ENCODE measurements at regions not wholly inside any gene's neighbourhood (a gene's known extent, or its start where the extent isn't known, plus 50 kb on each side); places are given as distances from the start of the nearest gene placed in this dataset.

- no peak for TF ChIP-seq POLR2A (IDR thresholded peaks at IDR 0.05; ENCODE audit: low read length)
Observed at GRCh38 chr2:82143343-82143742, 1838.8 kb upstream of the LRRTM1 start.

DNA sequence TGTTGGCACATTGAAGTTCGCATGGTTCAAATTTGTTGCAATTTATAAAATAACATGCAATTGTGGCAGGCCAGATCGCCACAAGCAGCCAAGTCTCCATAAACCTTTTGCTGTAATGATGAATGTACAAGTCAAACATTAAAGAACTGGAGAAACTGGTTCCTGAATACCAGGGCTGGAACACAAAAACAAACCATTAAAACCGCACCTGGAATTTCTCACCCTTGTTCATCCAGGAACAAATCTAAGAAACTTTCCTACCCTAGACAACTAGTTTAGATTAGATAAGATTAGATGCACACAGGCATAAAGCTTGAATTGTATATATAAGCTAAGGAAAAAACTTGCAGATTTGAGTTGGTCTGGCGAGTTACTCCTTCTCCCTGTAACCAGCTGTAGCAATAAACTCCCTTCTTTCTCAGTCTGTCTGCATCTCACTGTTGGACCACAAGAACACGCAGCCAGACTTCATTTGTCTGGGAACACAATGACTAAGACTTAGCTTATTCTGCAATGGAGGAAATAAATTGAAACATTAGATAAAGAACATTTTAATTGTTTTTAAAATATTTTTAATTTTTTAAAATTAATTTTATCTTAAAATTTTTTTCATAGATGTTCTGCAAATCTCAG, 1835.5 kb upstream of the LRRTM1 start:
- DNase-seq = no peak

More at GRCh38 chr2:82143343-82143742, 1838.8 kb upstream of the LRRTM1 start:
- no peak for DNase-seq

GRCh38 chr2:82137441-82137840, 1832.9 kb upstream of the LRRTM1 start:
- no peak for DNase-seq
- TF ChIP-seq GATA1 (IDR thresholded peaks at IDR 0.05; ENCODE audit: low read depth, low read length) (no peak), POLR2A (IDR thresholded peaks at IDR 0.05; ENCODE audit: low read length) (no peak)

More for the DNA sequence above, 1835.5 kb upstream of the LRRTM1 start:
- TF ChIP-seq POLR2A (IDR thresholded peaks at IDR 0.05; ENCODE audit: low read length) (no peak), GATA1 (IDR thresholded peaks at IDR 0.05; ENCODE audit: low read depth, low read length) (no peak)

DNA sequence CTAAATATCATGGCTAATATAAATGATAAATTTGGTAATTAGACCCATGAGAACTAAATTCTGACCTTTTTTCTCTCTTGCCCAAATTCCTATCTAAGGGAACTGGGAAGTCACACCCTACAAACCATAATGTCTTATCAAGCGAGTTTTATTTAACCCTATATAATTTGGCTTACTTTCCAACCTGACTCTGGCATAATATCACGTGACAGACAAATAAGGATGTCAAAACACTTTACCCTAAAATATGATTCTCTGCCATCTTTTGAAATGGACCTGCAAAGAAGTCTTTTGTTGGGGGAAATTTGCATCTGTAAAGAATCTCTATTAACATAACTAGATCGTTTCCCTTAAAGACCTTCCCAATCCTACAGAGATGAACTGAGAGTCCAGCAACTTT, 1823.5 kb upstream of the LRRTM1 start:
- DNase-seq = no peak
- TF ChIP-seq POLR2A (IDR thresholded peaks at IDR 0.05; ENCODE audit: low read length) = no peak
- TF ChIP-seq GATA1 (IDR thresholded peaks at IDR 0.05; ENCODE audit: low read depth, low read length) = no peak

GRCh38 chr2:82124629-82125028, 1820.1 kb upstream of the LRRTM1 start:
- TF ChIP-seq POLR2A (IDR thresholded peaks at IDR 0.05; ENCODE audit: low read length) = no peak
- TF ChIP-seq GATA1 (IDR thresholded peaks at IDR 0.05; ENCODE audit: low read depth, low read length) = no peak
- DNase-seq = peak; percentile 43 to 56

- no peak for DNase-seq
- TF ChIP-seq POLR2A (IDR thresholded peaks at IDR 0.05; ENCODE audit: low read length) = no peak
- no peak for TF ChIP-seq GATA1 (IDR thresholded peaks at IDR 0.05; ENCODE audit: low read depth, low read length)
Observed at GRCh38 chr2:82120654-82121053, 1816.1 kb upstream of the LRRTM1 start.

GRCh38 chr2:82120115-82120514, 1815.6 kb upstream of the LRRTM1 start:
- TF ChIP-seq POLR2A (IDR thresholded peaks at IDR 0.05; ENCODE audit: low read length) (no peak), GATA1 (IDR thresholded peaks at IDR 0.05; ENCODE audit: low read depth, low read length) (no peak)
- DNase-seq = no peak

- TF ChIP-seq GATA1 (IDR thresholded peaks at IDR 0.05; ENCODE audit: low read depth, low read length) (no peak), POLR2A (IDR thresholded peaks at IDR 0.05; ENCODE audit: low read length) (no peak)
- DNase-seq = no peak
Observed at GRCh38 chr2:82109418-82109817, 1804.9 kb upstream of the LRRTM1 start.

- no peak for DNase-seq
- TF ChIP-seq GATA1 (IDR thresholded peaks at IDR 0.05; ENCODE audit: low read depth, low read length) (no peak), POLR2A (IDR thresholded peaks at IDR 0.05; ENCODE audit: low read length) (no peak)
Observed at GRCh38 chr2:82098617-82099016, 1794.1 kb upstream of the LRRTM1 start.

- no peak for TF ChIP-seq GATA1 (IDR thresholded peaks at IDR 0.05; ENCODE audit: low read depth, low read length)
- no peak for DNase-seq
Observed at GRCh38 chr2:82089518-82089917, 1785.0 kb upstream of the LRRTM1 start.

DNA sequence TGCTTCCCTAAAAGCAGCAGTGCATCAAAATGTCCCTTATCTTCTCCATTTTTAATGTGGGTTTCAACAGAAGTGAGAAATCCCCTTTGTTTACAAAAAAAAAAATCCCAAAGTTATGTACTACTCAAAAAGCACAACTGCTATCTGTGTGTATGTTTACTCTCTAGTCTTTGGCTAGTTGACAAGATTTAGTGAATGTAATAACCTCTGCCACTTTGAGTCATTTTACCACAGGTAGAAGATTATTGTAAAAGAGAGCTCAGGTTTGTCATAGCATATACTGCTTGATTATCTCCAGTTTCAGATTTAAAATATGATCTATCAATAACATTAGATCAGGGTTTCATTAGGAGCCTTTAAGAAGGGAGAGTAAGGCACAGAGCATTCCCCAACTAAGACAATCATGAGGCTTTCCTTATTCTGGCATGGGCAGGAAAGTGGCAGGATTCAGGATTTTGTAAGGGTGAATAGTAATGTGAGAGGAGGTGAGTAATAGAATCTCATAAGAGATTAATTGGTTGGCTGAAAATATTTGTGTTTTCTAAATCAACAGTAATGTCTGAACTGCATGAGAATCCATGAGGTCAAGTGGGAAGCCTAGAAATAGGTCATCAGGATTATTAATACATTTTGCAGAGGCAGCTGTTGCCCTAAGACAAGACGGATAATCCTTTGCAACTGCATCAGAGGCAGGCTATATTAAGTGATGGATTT, 1780.3 kb upstream of the LRRTM1 start:
- DNase-seq = no peak
- TF ChIP-seq GATA1 (IDR thresholded peaks at IDR 0.05; ENCODE audit: low read depth, low read length) (no peak), POLR2A (IDR thresholded peaks at IDR 0.05; ENCODE audit: low read length) (no peak)

GRCh38 chr2:82075875-82076274, 1771.3 kb upstream of the LRRTM1 start:
- no peak for DNase-seq
- TF ChIP-seq POLR2A (IDR thresholded peaks at IDR 0.05; ENCODE audit: low read length) = no peak
- no peak for TF ChIP-seq GATA1 (IDR thresholded peaks at IDR 0.05; ENCODE audit: low read depth, low read length)

DNA sequence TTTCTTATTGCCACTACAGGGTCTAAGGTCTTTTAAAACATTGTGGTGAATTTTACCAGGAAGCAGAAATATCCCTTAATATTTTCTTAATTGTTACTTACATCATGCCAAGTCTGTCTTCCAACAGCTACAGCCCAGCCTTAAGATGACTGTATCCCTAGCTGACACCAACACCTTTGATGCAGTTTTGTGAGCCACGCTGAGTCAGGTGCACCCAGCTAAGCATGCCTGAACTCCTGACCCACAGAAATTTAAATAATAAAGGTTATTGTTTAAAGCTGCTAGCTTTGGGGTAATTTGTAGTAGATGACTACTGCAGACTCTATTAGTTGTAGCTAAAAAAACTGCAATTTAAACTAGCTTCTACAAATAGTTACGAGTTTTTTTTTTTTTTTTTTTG, 1757.9 kb upstream of the LRRTM1 start:
- TF ChIP-seq POLR2A (IDR thresholded peaks at IDR 0.05; ENCODE audit: low read length) (no peak), GATA1 (IDR thresholded peaks at IDR 0.05; ENCODE audit: low read depth, low read length) (no peak)
- no peak for DNase-seq

GRCh38 chr2:82055846-82056245, 1751.3 kb upstream of the LRRTM1 start:
- peak; percentile 1 to 10 for DNase-seq
- TF ChIP-seq GATA1 (IDR thresholded peaks at IDR 0.05; ENCODE audit: low read depth, low read length) = no peak
- TF ChIP-seq POLR2A (IDR thresholded peaks at IDR 0.05; ENCODE audit: low read length) = no peak

DNA sequence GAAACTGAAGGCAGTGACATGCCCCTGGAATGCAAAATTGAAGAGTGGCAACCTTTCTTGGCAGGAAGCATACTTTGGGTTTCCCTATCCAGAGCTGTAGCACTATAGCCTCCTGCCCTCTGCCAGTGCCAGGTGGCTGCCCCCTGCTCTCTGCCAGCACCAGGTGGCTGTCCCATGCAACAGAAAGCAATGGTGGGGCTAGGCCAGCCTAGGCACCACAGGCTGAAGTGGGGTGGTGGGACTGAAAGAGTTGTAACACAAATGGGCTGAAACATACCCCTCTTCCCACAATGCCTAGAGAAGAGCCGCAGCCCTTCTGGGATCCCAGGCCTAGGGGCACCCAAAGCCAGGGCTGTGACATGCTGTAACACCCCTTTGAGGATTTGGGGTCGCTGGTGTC, 1739.3 kb upstream of the LRRTM1 start:
- no peak for TF ChIP-seq POLR2A (IDR thresholded peaks at IDR 0.05; ENCODE audit: low read length)
- TF ChIP-seq GATA1 (IDR thresholded peaks at IDR 0.05; ENCODE audit: low read depth, low read length) = no peak
- no peak for DNase-seq
